AG09309 (cell line): ENCODE measurements at regions not wholly inside any gene's neighbourhood (a gene's known extent, or its start where the extent isn't known, plus 50 kb on each side); places are given as distances from the start of the nearest gene placed in this dataset.
A peak's percentile ranks its signal among the peaks of the same experiment; 100 is the strongest.

Experiments used
- DNase-seq: peaks from one replicate; pipeline ENCODE4 v3.0.0-alpha.2; 2010; ENCODE audit warnings: low read depth
- H3K4me3 ChIP-seq: 2 replicates; pipeline ENCODE4 v1.5.1; 2011; ENCODE audit warnings: mild to moderate bottlenecking, low read depth, low read length, moderate library complexity; ENCODE audit not compliant: control insufficient read depth
- TF ChIP-seq, protein P1 (sequence below): IDR thresholded peaks from 2 replicates; pipeline ENCODE4 v1.5.1; 2011; ENCODE audit warnings: mild to moderate bottlenecking, low read depth, low read length, inconsistent platforms; ENCODE audit not compliant: insufficient read depth, control insufficient read depth; ENCODE audit errors: missing control alignments

DNA sequence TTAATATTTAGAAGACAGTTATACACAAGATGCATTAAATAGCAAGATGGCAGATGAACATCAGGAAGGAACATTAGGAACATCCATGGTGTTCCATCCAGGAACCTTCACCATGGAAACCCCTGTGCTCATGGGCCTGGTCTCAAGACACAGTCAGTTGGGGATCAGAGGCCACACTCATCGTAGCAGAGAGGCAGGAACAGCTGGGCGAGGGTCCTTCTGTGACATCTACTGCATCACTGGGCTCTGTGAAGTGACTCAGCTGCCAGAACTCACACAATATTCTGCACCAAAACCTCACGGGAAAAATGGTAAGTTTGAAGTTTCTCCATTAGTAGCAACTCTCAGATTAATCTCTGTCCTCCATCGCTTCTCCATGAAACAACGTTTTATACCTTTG is 356.6 kb downstream of the PREX1 start:
- H3K4me3 ChIP-seq, result no peak overlapping the region
- DNase-seq, result no peak
- TF ChIP-seq, protein P1, sequence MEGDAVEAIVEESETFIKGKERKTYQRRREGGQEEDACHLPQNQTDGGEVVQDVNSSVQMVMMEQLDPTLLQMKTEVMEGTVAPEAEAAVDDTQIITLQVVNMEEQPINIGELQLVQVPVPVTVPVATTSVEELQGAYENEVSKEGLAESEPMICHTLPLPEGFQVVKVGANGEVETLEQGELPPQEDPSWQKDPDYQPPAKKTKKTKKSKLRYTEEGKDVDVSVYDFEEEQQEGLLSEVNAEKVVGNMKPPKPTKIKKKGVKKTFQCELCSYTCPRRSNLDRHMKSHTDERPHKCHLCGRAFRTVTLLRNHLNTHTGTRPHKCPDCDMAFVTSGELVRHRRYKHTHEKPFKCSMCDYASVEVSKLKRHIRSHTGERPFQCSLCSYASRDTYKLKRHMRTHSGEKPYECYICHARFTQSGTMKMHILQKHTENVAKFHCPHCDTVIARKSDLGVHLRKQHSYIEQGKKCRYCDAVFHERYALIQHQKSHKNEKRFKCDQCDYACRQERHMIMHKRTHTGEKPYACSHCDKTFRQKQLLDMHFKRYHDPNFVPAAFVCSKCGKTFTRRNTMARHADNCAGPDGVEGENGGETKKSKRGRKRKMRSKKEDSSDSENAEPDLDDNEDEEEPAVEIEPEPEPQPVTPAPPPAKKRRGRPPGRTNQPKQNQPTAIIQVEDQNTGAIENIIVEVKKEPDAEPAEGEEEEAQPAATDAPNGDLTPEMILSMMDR, result no peak

DNA sequence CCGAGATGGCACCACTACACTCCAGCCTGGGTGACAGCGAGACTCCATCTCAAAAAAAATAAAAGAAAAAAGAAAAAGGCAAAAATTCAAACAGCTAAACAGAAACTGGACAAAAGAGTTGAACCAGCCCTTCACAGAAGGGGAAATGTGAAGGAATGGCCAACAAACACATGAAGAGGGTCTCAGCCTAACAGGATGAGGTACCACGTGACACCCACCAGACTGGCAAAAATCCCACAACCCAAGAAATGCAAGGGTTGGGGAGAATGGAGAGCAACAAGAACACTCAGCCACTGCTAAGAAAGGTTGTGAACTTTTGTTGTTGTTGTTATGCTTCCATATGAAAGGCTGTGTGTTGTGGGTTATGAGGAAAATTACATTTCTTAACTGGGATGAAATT is 357.7 kb downstream of the PREX1 start:
- no peak overlapping the region for H3K4me3 ChIP-seq
- no peak for DNase-seq
- TF ChIP-seq, protein P1, result no peak

DNA sequence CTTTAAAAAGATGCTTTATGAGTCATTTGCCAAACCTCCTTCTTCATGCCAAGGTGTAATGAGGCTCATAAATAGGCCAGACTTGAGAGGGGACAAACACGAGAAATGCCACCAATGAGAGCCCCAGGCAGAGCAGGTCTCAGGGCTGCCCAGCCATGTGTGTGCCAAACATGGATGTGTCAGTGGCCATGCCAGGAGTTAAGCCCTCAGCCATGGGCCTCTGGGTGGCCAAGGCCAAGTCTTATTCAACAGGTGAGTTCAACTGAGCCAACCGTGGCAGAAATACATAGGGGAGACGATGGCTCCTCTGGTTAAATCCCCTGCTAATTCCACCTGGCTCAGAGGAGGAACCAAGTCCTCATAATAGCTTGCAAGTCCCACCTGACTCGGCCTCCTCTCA is 358.8 kb downstream of the PREX1 start:
- TF ChIP-seq, protein P1, result no peak
- no peak overlapping the region for H3K4me3 ChIP-seq
- DNase-seq, result no peak

DNA sequence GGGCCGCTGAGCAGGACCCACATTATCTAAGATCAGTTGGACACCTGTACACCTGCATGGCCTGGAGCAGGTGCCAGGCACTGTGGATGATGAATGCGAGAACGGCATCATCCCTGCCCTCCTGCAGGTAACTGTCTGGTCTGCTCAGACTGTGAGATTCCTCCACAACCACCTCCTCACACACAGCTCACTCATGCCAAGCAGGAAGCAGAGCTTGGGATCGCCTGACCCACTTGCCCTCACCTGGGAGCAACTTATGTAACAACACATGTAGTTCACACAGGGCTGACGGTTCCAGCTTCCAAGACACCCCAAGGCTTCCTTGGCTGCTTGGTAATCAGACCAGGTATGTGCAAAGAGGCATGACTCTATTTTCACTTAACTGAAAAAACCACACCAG is 359.2 kb downstream of the PREX1 start:
- TF ChIP-seq, protein P1, result no peak
- H3K4me3 ChIP-seq, result no peak overlapping the region
- DNase-seq, result no peak

DNA sequence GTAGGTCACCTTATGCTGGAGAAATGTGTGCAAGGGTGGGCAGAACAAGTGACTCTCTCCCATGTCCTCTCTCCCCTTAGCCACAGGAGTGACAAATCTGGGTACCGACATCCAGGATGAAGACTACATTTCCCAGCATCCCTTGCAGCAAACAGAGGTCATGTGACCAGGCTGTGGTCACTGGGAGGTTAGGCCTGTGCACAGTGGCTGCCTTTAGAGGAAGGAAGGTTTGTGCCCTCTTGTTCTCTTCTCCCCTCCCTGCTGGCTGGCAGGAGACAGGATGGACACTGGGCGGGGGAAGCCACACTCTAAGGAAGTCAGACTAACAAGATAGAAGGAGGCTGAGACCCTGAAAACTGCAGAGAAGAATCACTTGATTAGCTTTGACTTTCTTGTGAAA is 360.2 kb downstream of the PREX1 start:
- TF ChIP-seq, protein P1, result no peak
- DNase-seq, result no peak
- H3K4me3 ChIP-seq, result no peak overlapping the region

DNA sequence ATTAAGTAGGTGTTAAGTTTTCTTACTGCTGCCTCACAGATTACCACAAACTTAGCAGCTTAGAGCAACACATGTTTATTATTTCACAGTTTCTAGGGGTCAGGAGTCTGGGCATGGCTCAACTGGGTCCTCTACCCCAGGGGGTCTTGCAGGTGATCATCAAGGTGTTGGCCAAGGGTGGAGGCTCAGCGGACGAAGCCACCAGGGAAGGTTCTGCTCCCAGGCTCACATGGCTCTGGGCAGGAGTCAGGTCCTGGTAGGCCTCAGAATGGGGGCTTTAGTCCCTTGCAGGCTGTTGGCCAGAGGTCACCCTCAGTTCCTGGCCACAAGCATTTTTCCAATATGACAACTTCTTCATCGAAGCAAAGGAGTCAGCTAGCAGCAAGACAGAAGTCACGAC is 362.5 kb downstream of the PREX1 start:
- no peak for DNase-seq
- no peak overlapping the region for H3K4me3 ChIP-seq
- TF ChIP-seq, protein P1, result no peak

DNA sequence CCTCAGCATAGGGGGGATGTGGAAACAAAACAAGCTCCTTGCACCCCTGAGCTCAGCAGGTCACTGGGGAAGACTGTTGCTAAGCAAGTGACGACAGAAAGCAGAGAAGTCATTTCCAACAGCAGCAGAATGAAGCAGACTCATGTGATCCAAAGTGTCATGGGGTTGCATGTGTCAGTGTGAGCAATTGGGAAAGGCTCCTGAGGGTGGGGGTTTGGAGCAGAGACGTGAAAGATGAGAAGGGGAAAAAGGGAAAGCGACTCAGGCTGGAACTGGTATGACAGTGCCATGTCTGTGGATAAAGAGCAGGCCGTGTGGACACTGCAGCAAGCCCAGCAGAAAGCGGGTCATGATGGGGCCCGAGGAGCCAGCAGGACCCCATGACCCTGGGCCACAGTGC is 363.9 kb downstream of the PREX1 start:
- DNase-seq, result peak; percentile 20
- TF ChIP-seq, protein P1, result no peak

More for the DNA sequence above, 363.9 kb downstream of the PREX1 start:
- H3K4me3 ChIP-seq, result no peak overlapping the region
